GM21526 (cell line): ENCODE measurements at regions not wholly inside any gene's neighbourhood (a gene's known extent, or its start where the extent isn't known, plus 50 kb on each side); places are given as distances from the start of the nearest gene placed in this dataset.
"Not testable (repeated sequence)": the region's sequence is repeated elsewhere in the genome, so short reads cannot be mapped to it uniquely, and the experiment has no call there.

Experiments
- ATAC-seq: cut with Tn5 transposase; IDR thresholded peaks from one replicate; pipeline ENCODE4 v1.9.1; 2021; ENCODE audit warnings: moderate library complexity; ENCODE audit not compliant: unreplicated experiment, low FRiP score

DNA sequence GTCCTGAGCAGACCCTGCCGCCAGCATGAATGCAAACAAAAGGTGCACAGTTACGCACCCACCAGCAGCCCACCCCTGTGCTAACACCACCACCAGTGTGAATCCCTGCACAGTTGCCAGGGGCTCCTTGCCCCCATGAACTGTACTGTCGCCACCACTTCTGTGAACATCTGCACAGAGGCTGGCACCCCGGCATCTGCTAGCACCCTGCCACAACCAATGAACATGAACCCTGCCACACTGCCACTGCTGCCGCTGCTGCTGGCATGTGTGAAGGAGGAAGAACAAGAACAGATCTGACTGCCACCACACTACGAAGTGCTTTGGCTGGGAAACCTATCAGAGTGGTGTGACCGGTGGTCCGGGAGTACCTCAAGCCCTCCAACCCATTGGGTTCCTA lies 261.3 kb downstream of the PARM1 start:
- ATAC-seq, result no peak

DNA sequence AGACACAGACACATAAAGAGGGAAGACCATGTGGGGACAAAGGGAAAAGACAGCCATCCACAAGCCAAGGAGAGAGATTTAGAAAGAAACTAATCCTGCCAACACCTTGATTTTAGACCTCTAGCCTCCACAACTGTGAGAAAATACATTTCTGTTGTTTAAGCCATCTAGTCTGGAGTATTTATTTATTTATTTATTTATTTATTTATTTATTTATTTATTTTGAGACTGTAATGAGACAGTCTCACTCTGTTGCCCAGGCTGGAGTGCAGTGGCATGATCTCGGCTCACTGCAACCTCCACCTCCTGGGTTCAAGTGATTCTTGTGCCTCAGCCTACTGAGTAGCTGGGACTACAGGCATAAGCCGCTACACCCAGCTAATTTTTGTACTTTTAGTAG lies 259.3 kb downstream of the PARM1 start:
- not testable (repeated sequence) for ATAC-seq

DNA sequence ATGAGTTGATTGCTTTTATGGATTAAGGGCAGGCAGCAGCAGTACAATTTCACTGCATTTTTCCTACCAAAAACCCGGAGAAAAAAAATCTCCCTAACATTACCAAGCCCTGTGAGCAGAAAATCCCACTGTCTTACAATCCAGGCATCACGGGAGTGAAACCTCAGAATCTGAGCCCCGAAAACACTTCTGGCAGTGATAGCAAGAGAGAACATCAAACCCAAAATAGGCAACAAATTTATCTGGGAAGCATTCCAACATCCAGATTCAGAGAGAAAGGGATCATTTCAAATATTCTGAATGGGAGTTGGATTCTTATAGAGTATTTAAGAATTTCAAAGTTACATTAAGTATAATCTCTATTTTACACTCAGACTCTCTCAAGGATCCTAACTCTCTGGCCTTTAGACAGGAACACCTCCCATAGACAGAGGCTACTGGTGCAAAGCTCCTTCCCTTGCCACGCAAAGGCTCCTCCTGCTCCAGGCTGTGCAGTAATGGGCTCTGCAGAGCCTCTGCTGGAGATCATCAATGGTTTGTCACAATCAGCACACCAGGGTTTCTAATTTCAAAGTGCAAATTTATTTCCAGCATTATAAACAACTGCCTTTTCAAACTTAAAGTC lies 256.9 kb downstream of the PARM1 start:
- no peak for ATAC-seq

DNA sequence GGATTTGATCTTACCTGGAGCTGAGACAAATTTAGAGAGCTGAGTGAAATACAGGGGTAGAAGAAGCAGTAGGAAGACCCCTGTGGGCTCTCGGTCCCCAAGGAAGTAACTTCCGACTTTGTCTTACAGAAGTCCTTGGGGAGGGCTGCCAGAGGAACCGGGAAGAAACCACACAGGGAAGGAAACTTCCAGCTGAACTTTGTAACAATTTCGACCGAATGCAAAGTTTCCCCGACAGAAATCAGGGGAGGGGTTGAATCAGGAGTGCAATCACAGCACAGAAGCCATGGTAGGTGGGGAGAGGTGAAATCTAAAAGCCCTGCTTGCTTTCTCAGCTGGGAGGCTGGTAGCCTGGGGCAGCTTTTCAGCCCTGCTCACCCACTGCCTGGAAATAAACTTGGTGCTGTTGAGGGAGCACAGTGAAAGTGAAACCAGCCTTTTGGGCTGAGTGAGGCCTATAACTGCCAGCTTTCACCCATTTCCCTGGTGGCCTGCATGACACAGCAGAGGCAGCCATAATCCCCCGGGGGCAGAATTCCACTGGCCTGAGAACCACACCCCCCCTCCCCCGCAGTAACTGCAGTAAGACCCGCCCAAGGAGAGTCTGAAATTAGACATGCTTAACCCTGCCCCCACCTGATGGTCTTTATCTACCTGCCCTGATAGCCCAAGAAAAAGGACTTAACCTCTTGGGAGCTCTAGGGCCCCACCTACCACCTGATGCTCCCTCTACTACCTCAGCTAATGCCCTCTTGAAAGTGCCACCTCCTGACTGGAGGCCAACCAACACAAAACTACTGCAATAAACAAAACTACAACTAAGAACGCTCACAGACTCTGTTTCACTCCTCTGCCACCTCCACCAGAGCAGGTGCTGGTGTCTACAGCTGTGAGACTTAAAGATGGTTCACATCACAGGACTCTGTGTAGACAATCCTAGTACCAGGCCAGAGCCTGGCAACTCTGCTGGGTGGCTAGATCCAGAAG lies 248.2 kb downstream of the PARM1 start:
- peak; percentile 94 for ATAC-seq

DNA sequence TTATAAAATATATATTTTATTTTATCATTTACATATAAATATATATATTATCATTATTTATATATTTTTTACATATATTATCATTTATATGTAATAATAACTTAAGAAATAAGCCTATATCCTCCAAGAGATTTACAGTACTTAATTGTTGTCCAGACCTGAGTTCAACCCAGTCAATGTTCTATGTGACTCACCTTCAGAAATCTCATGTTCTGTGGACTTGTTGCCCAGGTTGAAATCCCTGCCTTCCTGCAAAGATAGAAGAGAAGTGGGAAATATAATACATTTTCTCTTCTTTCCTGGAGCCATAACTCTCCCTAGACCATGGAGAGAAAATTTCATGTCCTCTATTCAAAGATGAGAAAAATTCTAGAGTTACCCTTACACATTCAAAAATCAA lies 247.3 kb downstream of the PARM1 start:
- no peak for ATAC-seq

DNA sequence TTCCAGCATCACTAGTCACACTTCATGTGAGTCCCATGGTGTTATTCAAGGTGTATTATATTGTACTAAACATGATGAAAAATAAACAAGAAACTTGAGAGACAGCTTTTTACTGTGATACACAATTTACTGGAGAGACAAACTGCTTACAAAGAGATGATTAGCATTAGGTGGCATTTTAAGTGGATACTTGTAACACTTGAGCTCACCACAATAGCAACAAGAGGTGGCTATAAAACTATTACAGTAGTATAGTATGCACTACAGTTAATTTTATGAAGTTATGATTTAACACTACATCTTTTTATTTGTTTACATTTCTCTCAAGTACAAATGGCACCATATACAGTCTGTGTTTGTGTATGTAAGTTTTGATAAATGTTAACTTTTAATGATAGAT lies 246.6 kb downstream of the PARM1 start:
- ATAC-seq, result no peak

DNA sequence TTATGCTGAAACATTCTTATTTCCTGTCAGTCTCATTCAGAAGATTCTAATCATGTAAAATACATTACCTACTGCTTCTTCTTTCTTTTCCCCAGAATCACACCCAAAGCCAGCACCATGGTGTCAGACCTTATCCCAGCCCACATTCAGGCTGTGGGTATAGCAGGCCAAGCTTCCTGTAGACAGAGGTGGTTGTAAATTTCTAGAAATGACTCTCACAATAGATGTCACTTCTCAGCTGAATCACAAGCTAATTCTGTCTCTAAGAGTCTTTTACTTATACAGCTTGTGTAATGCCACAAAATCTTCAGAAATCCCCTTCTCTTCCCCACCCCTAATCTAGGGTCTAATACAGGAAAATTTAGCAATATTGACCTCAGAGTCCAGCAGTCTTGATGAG lies 239.6 kb downstream of the PARM1 start:
- ATAC-seq, result peak; percentile 77

DNA sequence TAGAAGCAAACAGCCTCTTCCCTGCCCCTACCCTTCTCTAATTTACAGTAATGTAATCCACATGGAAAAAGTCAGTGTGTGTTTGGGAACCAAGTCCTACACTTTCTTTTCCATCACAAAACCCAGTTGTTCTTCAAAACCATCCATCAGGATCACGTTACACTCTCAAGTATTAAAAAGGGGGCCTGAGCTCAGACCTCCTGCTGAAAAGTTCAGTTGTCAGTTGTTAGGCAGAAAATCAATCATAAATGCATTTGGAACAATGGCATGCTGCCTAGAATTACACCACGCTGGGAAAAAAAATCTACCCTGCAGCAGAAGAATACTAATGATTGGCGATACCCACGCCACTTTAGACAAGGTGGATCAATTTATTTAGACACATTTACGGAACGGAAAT lies 236.5 kb downstream of the PARM1 start:
- ATAC-seq, result no peak

DNA sequence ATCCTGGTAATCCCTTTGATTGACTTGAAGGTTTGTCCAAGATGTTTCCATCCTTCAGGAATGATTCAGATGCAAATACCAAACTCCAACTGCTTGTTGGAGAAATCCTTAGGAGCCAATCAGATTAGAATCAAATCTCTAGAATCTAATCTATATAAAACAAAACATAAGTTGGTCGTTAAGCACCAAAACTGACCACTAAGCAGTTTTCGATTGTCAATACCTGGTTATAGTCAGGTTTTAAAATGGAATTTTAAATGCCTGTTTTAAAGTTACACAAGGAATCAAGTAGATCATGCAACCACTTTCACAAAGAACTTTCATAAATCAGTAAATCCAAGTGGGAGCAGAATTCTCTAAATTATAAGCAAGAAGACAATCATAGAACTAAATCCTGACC lies 236.1 kb downstream of the PARM1 start:
- no peak for ATAC-seq

DNA sequence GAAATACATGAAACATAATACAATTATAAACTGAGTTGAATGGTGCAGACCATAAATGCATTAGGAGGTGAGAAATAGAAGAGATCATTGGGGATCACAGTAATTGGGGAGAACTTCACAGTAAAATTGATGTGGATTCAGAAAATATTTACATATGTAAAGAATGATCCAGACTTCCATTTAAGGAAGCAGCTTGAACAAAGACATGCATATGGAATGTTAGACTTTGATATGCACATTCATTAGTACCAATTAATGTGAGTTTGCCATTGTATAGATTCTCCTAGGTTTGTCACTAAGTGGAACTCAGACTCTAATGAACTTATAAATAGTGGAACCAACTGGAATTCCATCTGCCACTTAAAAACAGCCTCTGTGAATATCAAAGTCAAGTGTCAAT lies 235.6 kb downstream of the PARM1 start:
- ATAC-seq, result no peak

DNA sequence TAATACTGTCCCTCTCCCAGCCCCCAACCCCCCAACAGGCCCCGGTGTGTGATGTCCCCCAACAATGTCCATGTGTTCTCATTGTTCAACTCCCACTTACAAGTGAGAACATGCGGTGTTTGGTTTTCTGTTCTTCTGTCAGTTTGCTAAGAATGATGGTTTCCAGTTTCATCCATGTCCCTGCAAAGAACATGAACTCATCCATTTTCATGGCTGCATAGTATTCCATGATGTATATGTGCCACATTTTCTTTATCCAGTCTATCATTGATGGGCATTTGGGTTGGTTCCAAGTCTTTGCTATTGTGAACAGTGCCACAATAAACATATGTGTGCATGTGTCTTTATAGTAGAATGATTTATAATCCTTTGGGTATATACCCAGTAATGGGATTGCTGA lies 232.2 kb downstream of the PARM1 start:
- not testable (repeated sequence) for ATAC-seq

DNA sequence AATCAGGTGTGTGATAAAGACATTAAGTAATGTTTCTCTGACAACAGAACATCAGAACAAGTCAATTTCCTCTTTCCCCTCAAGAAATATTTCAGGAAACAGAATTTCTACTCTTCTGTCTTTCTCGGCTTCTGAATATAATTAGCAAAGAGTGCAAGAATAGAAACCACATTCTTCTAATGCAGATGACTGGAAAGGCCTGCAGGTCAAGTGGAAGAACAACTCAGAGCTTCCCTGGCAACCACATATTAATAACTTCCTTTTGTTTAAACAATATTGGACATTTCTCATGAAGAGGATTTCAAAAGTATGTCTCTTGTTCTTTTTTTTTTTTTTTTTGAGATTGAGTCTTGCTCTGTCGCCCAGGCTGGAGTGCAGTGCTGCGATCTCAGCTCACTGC lies 225.5 kb downstream of the PARM1 start:
- no peak for ATAC-seq

DNA sequence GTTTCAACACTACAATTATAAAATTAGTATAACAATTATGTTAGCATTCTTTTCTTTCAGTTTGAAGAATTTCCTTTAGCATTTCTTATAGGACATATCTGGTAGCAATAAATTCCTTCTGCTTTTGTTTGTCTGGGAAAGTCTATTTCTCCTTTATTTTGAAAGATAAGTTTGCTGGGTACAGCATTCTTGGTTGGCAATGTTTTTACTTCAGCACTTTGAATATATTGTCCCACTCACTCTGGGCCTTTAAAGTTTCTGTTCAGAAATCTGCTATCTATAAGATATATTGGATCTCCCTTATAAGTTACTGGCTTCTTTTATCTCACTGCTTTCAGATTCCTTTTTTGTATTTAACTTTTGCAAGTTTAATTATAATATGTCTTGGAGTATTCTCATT lies 222.1 kb downstream of the PARM1 start:
- ATAC-seq, result no peak

DNA sequence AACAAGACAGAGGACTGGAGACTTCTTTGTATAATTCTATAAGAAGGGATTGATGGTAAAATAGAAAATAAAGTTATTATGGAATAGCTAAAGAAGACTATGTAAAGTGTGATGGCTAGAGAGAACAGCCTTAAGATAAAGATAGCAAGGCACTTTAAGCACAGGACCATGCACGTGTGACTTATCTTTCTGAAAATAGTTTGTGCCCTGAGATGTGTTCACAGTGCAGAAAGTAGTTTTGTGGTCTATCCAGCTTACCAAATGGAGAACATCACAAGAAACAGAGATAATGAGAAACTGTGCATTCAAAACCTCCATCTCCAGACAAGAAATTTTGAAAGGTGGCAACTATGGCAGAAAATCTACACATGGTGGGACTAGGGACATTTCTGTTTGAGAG lies 213.3 kb downstream of the PARM1 start:
- ATAC-seq, result no peak

DNA sequence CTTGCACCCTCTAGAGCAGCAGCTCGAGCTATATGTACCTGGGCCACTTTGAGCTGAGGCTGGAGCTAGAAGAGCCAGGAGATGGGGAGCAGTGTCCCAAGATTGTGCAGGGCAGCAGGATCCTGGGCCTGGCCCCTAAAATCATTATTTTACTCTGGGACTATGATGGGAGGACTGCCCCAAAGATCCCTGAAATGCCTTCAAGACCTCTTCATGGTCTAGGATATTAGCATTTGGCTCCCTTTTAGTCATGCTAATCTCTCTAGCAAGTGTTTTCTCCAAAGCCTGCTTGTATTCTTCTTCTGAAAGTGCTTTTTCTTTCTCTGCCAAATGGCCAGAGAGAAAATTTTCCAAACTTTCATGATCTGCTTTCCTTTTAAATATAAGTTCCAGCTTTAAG lies 211.6 kb downstream of the PARM1 start:
- no peak for ATAC-seq

DNA sequence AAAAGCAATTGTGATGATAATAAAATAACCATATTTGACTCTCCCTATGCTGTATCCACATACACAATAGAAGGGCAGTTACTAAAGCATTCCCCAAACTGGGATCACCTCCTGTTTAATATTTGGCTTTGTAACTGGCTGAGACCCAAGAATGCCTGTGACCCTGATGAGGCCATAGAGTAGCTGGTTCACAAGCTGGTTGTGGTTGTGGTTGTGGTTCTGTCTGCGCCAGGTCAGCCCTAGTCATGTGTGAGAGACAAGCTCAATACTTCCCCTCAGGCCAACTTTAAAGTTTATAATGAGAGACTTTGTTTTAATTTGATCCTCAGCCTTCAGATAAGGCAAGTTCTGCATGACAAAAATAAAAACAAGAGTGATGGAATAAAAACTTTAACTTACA lies 209.9 kb downstream of the PARM1 start:
- no peak for ATAC-seq

DNA sequence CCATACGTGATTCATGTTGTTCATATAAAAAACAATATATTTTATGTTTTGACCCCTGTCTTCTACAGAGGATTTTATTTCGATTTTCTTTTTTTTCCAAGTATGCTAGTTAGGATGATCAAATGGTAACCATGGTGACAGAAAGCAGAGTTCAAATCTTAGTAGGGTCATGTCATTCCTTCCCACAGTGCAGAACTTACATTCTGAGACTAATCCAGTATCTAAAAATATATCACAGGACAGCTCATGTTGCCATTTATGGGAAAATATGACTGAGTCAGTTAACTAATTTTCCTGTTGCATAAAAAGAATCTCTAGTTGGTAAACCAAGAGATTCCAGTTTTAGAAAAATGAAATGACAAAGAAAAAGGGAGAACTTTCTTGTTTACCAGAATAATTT lies 209.5 kb downstream of the PARM1 start:
- ATAC-seq, result no peak

DNA sequence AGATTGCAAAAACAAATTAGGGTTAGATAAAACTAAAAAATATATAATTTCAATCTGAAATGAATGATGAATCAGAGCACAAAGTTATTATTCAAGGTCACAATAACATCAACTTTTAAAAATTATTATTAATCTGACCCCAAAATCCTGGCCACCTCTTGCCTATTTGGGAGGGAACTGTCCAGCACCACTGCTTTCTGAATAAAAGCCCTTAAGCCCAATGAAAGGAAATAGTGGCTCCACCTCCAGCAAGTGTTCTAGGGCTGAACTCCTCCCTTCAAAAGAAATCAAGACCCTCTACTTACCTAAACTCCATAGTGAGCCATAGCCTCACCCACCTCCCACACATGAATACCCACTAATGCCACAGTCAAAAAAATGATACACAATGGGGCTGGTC lies 208.2 kb downstream of the PARM1 start:
- no peak for ATAC-seq

DNA sequence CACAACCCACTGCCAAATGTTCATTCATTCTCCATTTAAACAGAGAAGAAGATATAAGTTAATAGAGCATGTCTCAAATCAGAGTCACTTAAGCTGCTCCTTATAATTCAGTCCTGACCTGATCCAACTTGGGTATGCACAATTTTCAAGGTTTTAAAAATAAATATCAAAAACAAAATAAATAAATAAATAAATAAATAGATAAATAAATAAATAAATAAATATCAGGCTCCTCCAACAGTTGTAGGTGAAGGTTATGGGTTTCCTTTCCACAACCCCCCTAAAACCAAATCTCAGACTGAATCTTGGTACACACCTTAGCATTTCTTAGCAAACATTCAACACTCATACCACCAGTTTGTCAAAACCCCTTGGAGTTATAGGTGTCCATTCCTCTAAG lies 204.4 kb downstream of the PARM1 start:
- ATAC-seq, result no peak

DNA sequence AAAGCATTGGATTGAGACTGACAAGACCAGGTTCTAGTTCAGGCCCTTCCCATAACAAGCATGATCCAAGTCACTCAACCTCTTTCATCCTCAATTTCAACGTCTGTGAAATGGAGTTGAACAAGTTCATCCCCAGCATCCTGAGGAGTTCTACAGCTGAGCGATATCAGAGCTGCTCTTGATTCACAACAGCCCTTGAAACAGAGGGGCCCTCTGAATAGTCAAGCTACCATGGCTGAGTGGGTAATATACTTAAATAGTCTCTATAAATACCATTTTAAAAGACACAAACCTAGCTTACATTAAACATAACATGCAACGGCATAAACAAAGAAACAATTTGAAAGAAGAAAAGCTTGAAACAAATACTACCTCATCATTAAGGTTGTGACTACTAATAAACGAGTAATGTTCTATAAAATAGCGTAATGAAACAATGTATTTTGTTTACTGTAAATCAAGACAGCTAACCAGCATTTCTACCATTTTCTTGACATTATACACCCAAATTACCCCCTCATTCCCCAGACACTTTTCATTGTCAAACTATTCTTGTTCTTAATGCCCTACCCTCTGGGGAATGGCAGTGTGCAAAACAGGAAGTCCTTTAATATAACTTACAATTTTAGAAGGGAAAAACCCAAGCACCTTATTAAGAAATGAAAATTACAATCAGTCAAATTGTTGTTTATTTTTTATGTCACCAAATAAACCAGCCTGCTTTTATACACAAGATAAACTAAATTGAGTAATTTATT lies 202.3 kb downstream of the PARM1 start:
- peak; percentile 73 for ATAC-seq

DNA sequence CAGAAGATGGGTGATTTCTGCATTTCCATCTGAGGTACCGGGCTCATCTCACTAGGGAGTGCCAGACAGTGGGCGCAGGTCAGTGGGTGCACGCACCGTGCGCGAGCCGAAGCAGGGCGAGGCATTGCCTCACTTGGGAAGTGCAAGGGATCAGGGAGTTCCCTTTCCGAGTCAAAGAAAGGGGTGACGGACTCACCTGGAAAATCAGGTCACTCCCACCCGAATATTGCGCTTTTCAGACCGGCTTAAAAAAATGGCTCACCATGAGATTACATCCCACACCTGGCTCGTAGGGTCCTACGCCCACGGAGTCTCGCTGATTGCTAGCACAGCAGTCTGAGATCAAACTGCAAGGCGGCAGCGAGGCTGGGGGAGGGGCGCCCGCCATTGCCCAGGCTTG lies 194.0 kb downstream of the PARM1 start:
- not testable (repeated sequence) for ATAC-seq
